ENCODE measurements at regions not wholly inside any gene's neighbourhood (a gene's known extent, or its start where the extent isn't known, plus 50 kb on each side); places are given as distances from the start of the nearest gene placed in this dataset.

GRCh38 chr1:88063605-88064004, 620.5 kb upstream of the PKN2 start:
- DNase-seq (ENCODE audit: low read depth) = no peak

- no peak for DNase-seq (ENCODE audit: low read depth)
Observed at GRCh38 chr1:88068407-88068960, 615.6 kb upstream of the PKN2 start.

- DNase-seq (ENCODE audit: low read depth) = no peak
Observed at GRCh38 chr1:88070956-88071355, 613.1 kb upstream of the PKN2 start.

GRCh38 chr1:88074661-88075060, 609.4 kb upstream of the PKN2 start:
- DNase-seq (ENCODE audit: low read depth) = no peak

- no peak for DNase-seq (ENCODE audit: low read depth)
Observed at GRCh38 chr1:88075813-88076212, 608.3 kb upstream of the PKN2 start.

GRCh38 chr1:88079036-88079435, 605.0 kb upstream of the PKN2 start:
- DNase-seq (ENCODE audit: low read depth) = no peak

GRCh38 chr1:88080875-88081274, 603.2 kb upstream of the PKN2 start:
- DNase-seq (ENCODE audit: low read depth) = no peak

GRCh38 chr1:88088481-88088880, 595.6 kb upstream of the PKN2 start:
- no peak for DNase-seq (ENCODE audit: low read depth)

GRCh38 chr1:88089961-88090360, 594.1 kb upstream of the PKN2 start:
- no peak for DNase-seq (ENCODE audit: low read depth)

GRCh38 chr1:88098881-88099280, 585.2 kb upstream of the PKN2 start:
- no peak for DNase-seq (ENCODE audit: low read depth)

- DNase-seq (ENCODE audit: low read depth) = no peak
Observed at GRCh38 chr1:88101041-88101440, 583.0 kb upstream of the PKN2 start.

GRCh38 chr1:88104236-88104635, 579.8 kb upstream of the PKN2 start:
- no peak for DNase-seq (ENCODE audit: low read depth)

- DNase-seq (ENCODE audit: low read depth) = no peak
Observed at GRCh38 chr1:88104886-88105285, 579.2 kb upstream of the PKN2 start.

GRCh38 chr1:88111816-88112215, 572.3 kb upstream of the PKN2 start:
- no peak for DNase-seq (ENCODE audit: low read depth)

- DNase-seq (ENCODE audit: low read depth) = no peak
Observed at GRCh38 chr1:88117597-88117996, 566.5 kb upstream of the PKN2 start.

GRCh38 chr1:88118176-88118845, 565.8 kb upstream of the PKN2 start:
- DNase-seq (ENCODE audit: low read depth) = no peak

GRCh38 chr1:88124614-88125013, 559.5 kb upstream of the PKN2 start:
- DNase-seq (ENCODE audit: low read depth) = no peak

- DNase-seq (ENCODE audit: low read depth) = no peak
Observed at GRCh38 chr1:88126467-88126866, 557.6 kb upstream of the PKN2 start.

GRCh38 chr1:88133991-88134390, 550.1 kb upstream of the PKN2 start:
- DNase-seq (ENCODE audit: low read depth) = no peak

- DNase-seq (ENCODE audit: low read depth) = no peak
Observed at GRCh38 chr1:88134983-88135921, 548.8 kb upstream of the PKN2 start.

GRCh38 chr1:88139633-88140032, 544.4 kb upstream of the PKN2 start:
- DNase-seq (ENCODE audit: low read depth) = no peak

- DNase-seq (ENCODE audit: low read depth) = no peak
Observed at GRCh38 chr1:88140325-88140724, 543.7 kb upstream of the PKN2 start.

GRCh38 chr1:88141499-88142074, 542.5 kb upstream of the PKN2 start:
- DNase-seq (ENCODE audit: low read depth) = no peak
